Neural progenitor cell (in vitro differentiated cells): ENCODE measurements at regions not wholly inside any gene's neighbourhood (a gene's known extent, or its start where the extent isn't known, plus 50 kb on each side); places are given as distances from the start of the nearest gene placed in this dataset.

Experiments used
- EZH2 ChIP-seq: fragments of 200-600 bp; sonication (generic); IDR thresholded peaks from 2 replicates; pipeline ENCODE4 v1.6.1; 2017; ENCODE audit warnings: antibody characterized with exemption, mild to moderate bottlenecking, moderate library complexity
- EZH2phosphoT487 ChIP-seq: fragments of 200-600 bp; sonication (generic); IDR thresholded peaks from 2 replicates; pipeline ENCODE4 v1.6.1; 2017; ENCODE audit warnings: antibody characterized with exemption
- TF ChIP-seq, protein P1 (sequence below): fragments of 200-600 bp; sonication (generic); IDR thresholded peaks from 2 replicates; pipeline ENCODE4 v1.5.1; 2017; ENCODE audit warnings: antibody characterized with exemption, mild to moderate bottlenecking

GRCh38 chr19:31991984-31992655, 353.3 kb upstream of the ZNF507 start:
- TF ChIP-seq, protein P1, sequence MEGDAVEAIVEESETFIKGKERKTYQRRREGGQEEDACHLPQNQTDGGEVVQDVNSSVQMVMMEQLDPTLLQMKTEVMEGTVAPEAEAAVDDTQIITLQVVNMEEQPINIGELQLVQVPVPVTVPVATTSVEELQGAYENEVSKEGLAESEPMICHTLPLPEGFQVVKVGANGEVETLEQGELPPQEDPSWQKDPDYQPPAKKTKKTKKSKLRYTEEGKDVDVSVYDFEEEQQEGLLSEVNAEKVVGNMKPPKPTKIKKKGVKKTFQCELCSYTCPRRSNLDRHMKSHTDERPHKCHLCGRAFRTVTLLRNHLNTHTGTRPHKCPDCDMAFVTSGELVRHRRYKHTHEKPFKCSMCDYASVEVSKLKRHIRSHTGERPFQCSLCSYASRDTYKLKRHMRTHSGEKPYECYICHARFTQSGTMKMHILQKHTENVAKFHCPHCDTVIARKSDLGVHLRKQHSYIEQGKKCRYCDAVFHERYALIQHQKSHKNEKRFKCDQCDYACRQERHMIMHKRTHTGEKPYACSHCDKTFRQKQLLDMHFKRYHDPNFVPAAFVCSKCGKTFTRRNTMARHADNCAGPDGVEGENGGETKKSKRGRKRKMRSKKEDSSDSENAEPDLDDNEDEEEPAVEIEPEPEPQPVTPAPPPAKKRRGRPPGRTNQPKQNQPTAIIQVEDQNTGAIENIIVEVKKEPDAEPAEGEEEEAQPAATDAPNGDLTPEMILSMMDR: no peak
- no peak for TF ChIP-seq EZH2
- TF ChIP-seq EZH2phosphoT487: no peak
